GM23248 (cell line): ENCODE measurements at regions not wholly inside any gene's neighbourhood (a gene's known extent, or its start where the extent isn't known, plus 50 kb on each side); places are given as distances from the start of the nearest gene placed in this dataset.

Experiments used
- EZH2 ChIP-seq: fragments of 200-600 bp; sonication (generic); IDR thresholded peaks from 2 replicates; pipeline ENCODE4 v1.6.1; 2018; ENCODE audit warnings: antibody characterized with exemption, mild to moderate bottlenecking; ENCODE audit not compliant: insufficient read depth, poor library complexity, severe bottlenecking
- EZH2phosphoT487 ChIP-seq: fragments of 200-600 bp; sonication (generic); IDR thresholded peaks from 2 replicates; pipeline ENCODE4 v1.6.1; 2018; ENCODE audit warnings: antibody characterized with exemption, moderate library complexity, mild to moderate bottlenecking, low read depth; ENCODE audit not compliant: insufficient read depth

- TF ChIP-seq EZH2phosphoT487 (no peak), EZH2 (no peak)
These were observed 376.6 kb downstream of the EFNA5 start for GRCh38 chr5:107294211-107294550.
